ENCODE measurements at regions not wholly inside any gene's neighbourhood (a gene's known extent, or its start where the extent isn't known, plus 50 kb on each side); places are given as distances from the start of the nearest gene placed in this dataset.

- no peak for TF ChIP-seq KDM5A (IDR thresholded peaks at IDR 0.05; ENCODE audit: low read length)
- no peak for TF ChIP-seq POLR2AphosphoS5 (IDR thresholded peaks at IDR 0.05; ENCODE audit: low read depth, low read length)
- TF ChIP-seq, protein P1, sequence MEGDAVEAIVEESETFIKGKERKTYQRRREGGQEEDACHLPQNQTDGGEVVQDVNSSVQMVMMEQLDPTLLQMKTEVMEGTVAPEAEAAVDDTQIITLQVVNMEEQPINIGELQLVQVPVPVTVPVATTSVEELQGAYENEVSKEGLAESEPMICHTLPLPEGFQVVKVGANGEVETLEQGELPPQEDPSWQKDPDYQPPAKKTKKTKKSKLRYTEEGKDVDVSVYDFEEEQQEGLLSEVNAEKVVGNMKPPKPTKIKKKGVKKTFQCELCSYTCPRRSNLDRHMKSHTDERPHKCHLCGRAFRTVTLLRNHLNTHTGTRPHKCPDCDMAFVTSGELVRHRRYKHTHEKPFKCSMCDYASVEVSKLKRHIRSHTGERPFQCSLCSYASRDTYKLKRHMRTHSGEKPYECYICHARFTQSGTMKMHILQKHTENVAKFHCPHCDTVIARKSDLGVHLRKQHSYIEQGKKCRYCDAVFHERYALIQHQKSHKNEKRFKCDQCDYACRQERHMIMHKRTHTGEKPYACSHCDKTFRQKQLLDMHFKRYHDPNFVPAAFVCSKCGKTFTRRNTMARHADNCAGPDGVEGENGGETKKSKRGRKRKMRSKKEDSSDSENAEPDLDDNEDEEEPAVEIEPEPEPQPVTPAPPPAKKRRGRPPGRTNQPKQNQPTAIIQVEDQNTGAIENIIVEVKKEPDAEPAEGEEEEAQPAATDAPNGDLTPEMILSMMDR (IDR thresholded peaks at IDR 0.05; ENCODE audit: control extremely low read depth in 1 of 3, insufficient read depth in 1 of 3, low read depth in 1 of 3, low read length in 3 of 3) = no peak
Observed at GRCh38 chr5:152644029-152644728, 239.1 kb upstream of the NMUR2 start.
